H9 (cell line): ENCODE measurements at regions not wholly inside any gene's neighbourhood (a gene's known extent, or its start where the extent isn't known, plus 50 kb on each side); places are given as distances from the start of the nearest gene placed in this dataset.

Experiments
- DNase-seq: peaks from one replicate; pipeline ENCODE4 v3.0.0-alpha.2; 2017
- H2AFZ ChIP-seq: one replicate; pipeline ENCODE4 v1.6.1; 2013; ENCODE audit warnings: mild to moderate bottlenecking, low read length, control low read depth, moderate library complexity
- H2AK5ac ChIP-seq: 2 replicates; pipeline ENCODE4 v1.6.1; 2013; ENCODE audit warnings: low read length, control low read depth, mixed read lengths; ENCODE audit not compliant: insufficient read length
- H2BK120ac ChIP-seq: one replicate; pipeline ENCODE4 v1.6.1; 2013; ENCODE audit warnings: low read depth, mild to moderate bottlenecking, low read length, control low read depth, inconsistent platforms; ENCODE audit not compliant: poor library complexity, severe bottlenecking
- H2BK12ac ChIP-seq: 2 replicates; pipeline ENCODE4 v1.6.1; 2013; ENCODE audit warnings: low read length, control low read depth, mixed read lengths, low read depth; ENCODE audit not compliant: insufficient read length
- H2BK15ac ChIP-seq: 2 replicates; pipeline ENCODE4 v1.6.1; 2013; ENCODE audit warnings: low read depth, low read length, control low read depth
- H2BK20ac ChIP-seq: one replicate; pipeline ENCODE4 v1.6.1; 2013; ENCODE audit warnings: low read depth, mild to moderate bottlenecking, low read length, control low read depth, inconsistent platforms; ENCODE audit not compliant: poor library complexity, severe bottlenecking
- H2BK5ac ChIP-seq: 2 replicates; pipeline ENCODE4 v1.6.1; 2013; ENCODE audit warnings: low read length, control low read depth, mixed read lengths; ENCODE audit not compliant: insufficient read length
- H3K14ac ChIP-seq: 2 replicates; pipeline ENCODE4 v1.6.1; 2013; ENCODE audit warnings: low read length, control low read depth; ENCODE audit not compliant: insufficient read depth
- H3K18ac ChIP-seq: 2 replicates; pipeline ENCODE4 v1.6.1; 2013; ENCODE audit warnings: low read depth, mild to moderate bottlenecking, mixed read lengths, low read length, control low read depth; ENCODE audit not compliant: insufficient read length
- H3K23ac ChIP-seq: 2 replicates; pipeline ENCODE4 v1.6.1; 2013; ENCODE audit warnings: low read length, control low read depth, mixed read lengths, low read depth; ENCODE audit not compliant: insufficient read length
- H3K23me2 ChIP-seq: 2 replicates; pipeline ENCODE4 v1.6.1; 2013; ENCODE audit warnings: low read depth, mild to moderate bottlenecking, mixed read lengths, low read length, control low read depth; ENCODE audit not compliant: insufficient read length, poor library complexity, severe bottlenecking
- H3K27ac ChIP-seq: 2 replicates; pipeline ENCODE4 v1.5.1; 2013; ENCODE audit warnings: low read length, control low read depth, mixed read lengths, low read depth; ENCODE audit not compliant: insufficient read length
- H3K27me3 ChIP-seq: 2 replicates; pipeline ENCODE4 v1.6.1; 2013; ENCODE audit warnings: low read length, control low read depth, inconsistent platforms; ENCODE audit not compliant: insufficient read depth
- H3K4ac ChIP-seq: 2 replicates; pipeline ENCODE4 v1.6.1; 2013; ENCODE audit warnings: low read depth, mild to moderate bottlenecking, control low read depth, inconsistent platforms, low read length, moderate library complexity
- H3K4me1 ChIP-seq: 2 replicates; pipeline ENCODE4 v1.6.1; 2013; ENCODE audit warnings: low read length, control low read depth, inconsistent platforms; ENCODE audit not compliant: insufficient read depth
- H3K4me2 ChIP-seq: 2 replicates; pipeline ENCODE4 v1.6.1; 2013; ENCODE audit warnings: low read length, control low read depth, mixed read lengths; ENCODE audit not compliant: insufficient read length, insufficient read depth
- H3K56ac ChIP-seq: 2 replicates; pipeline ENCODE4 v1.6.1; 2013; ENCODE audit warnings: low read depth, mild to moderate bottlenecking, mixed read lengths, low read length, control low read depth; ENCODE audit not compliant: insufficient read length
- H3K79me1 ChIP-seq: 2 replicates; pipeline ENCODE4 v1.6.1; 2013; ENCODE audit warnings: low read depth, mild to moderate bottlenecking, moderate library complexity, low read length, control low read depth, inconsistent platforms; ENCODE audit not compliant: insufficient read depth, poor library complexity, severe bottlenecking
- H3K79me2 ChIP-seq: 2 replicates; pipeline ENCODE4 v1.6.1; 2013; ENCODE audit warnings: low read length, control low read depth, inconsistent platforms; ENCODE audit not compliant: insufficient read depth
- H3K9ac ChIP-seq: 2 replicates; pipeline ENCODE4 v1.6.1; 2013; ENCODE audit warnings: low read length, control low read depth, mixed read lengths; ENCODE audit not compliant: insufficient read length; ENCODE audit errors: extremely low read depth
- H3K9me3 ChIP-seq: one replicate; pipeline ENCODE4 v1.6.1; 2013; ENCODE audit warnings: low read depth, low read length, inconsistent platforms; ENCODE audit not compliant: control insufficient read depth
- H3T11ph ChIP-seq: one replicate; pipeline ENCODE4 v1.6.1; 2013; ENCODE audit warnings: mild to moderate bottlenecking, low read length, control low read depth, inconsistent platforms
- H4K20me1 ChIP-seq: one replicate; pipeline ENCODE4 v1.6.1; 2013; ENCODE audit not compliant: control insufficient read depth, insufficient read length, insufficient read depth
- H4K5ac ChIP-seq: 2 replicates; pipeline ENCODE4 v1.6.1; 2013; ENCODE audit warnings: low read depth, mild to moderate bottlenecking, mixed read lengths, low read length, control low read depth; ENCODE audit not compliant: insufficient read length
- H4K8ac ChIP-seq: replicated peaks from 2 replicates; pipeline ENCODE4 v1.6.1; 2013; ENCODE audit warnings: low read length, control low read depth, mixed read lengths, low read depth; ENCODE audit not compliant: insufficient read length
- H4K91ac ChIP-seq: 2 replicates; pipeline ENCODE4 v1.6.1; 2013; ENCODE audit warnings: low read depth, mild to moderate bottlenecking, moderate library complexity, mixed read lengths, low read length, control low read depth; ENCODE audit not compliant: insufficient read length
- H3K27ac Mint-ChIP-seq, 3 experiments: 2 replicates in 2 of 3; 3 replicates in 1 of 3; pipeline ENCODE4 v1.8.0; 2020 to 2021; ENCODE audit warnings: mixed read lengths in 3 of 3, mild to moderate bottlenecking in 1 of 3, moderate library complexity in 1 of 3
- H3K27me3 Mint-ChIP-seq: 2 replicates; pipeline ENCODE4 v1.8.0; 2021; ENCODE audit warnings: low read depth, mild to moderate bottlenecking, moderate library complexity, mixed read lengths
- H3K36me3 Mint-ChIP-seq, 3 experiments: 2 replicates in 2 of 3; 3 replicates in 1 of 3; pipeline ENCODE4 v1.8.0; 2020 to 2021; ENCODE audit warnings: low read depth in 3 of 3, mixed read lengths in 3 of 3; ENCODE audit not compliant: insufficient read depth in 1 of 3
- H3K4me1 Mint-ChIP-seq, 2 experiments: 2 replicates each; pipeline ENCODE4 v1.8.0; 2020; ENCODE audit warnings: mixed read lengths in 2 of 2
- H3K4me3 Mint-ChIP-seq, 2 experiments: 2 replicates in 1 of 2; 3 replicates in 1 of 2; pipeline ENCODE4 v1.8.0; 2020 to 2021; ENCODE audit warnings: mild to moderate bottlenecking in 2 of 2, mixed read lengths in 2 of 2, moderate library complexity in 1 of 2
- H3K9me3 Mint-ChIP-seq, 2 experiments: 2 replicates in 1 of 2; 3 replicates in 1 of 2; pipeline ENCODE4 v1.8.0; 2020; ENCODE audit warnings: mild to moderate bottlenecking in 2 of 2, mixed read lengths in 2 of 2, moderate library complexity in 1 of 2
- WGBS: extraction: QIAGEN DNeasy Blood & Tissue Kit; methylation state at CpG from one replicate; pipeline ENCODE4 v1.1.7; 2013; ENCODE audit warnings: missing lambda C conversion rate, low lambda C conversion rate, mixed read lengths; ENCODE audit not compliant: insufficient read length; ENCODE audit errors: extremely low coverage; 5-methylcytosine and 5-hydroxymethylcytosine counted together
- TF ChIP-seq, protein P1 (sequence below): fragments of 200-600 bp; sonication (generic); conservative IDR thresholded peaks from 3 replicates; pipeline ENCODE4 v1.8.0; 2021; ENCODE audit warnings: antibody characterized with exemption, mild to moderate bottlenecking

DNA sequence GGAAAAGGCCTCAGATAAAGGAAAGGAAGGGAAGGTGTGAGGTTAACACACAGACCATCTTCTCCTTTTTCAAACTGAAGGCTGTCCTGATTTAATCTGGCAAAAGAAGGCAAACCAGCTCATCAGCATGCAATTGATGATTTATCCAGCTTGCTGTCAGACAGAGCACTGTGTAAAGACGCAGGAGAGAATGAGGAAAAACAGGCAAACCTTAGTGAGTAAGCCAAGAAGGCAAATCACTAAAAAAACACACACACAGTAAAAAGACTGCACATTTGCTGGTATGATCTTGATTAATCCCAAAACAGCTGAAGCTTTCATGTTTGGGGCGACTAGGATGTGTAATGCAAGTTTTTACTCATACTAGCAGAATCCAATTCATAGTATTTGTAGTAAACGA lies 65.8 kb upstream of the SKAP2 start:
- Histone ChIP-seq H3K23me2 (no peaks in the 10 kb centered on the region), H3K9me3 (no peaks in the 10 kb centered on the region), H4K20me1 (no peaks in the 10 kb centered on the region), H2AK5ac (no peak overlapping the region), H3K79me1 (no peaks in the 10 kb centered on the region), H4K91ac (no peak overlapping the region), H3K56ac (no peak overlapping the region), H3K23ac (no peak overlapping the region), H3K9ac (no peak overlapping the region), H2BK5ac (no peak overlapping the region), H3K4ac (no peak overlapping the region), H3K14ac (no peak overlapping the region), H3T11ph (no peak overlapping the region), H2BK15ac (no peak overlapping the region), H2BK120ac (no peak overlapping the region), H3K4me1 (0 out of 2 replicates have a peak, but pooled peaks cover 3% of the 10 kb centered on the region), H4K8ac (no peak overlapping the region), H3K18ac (no peak overlapping the region), H2AFZ (no peak overlapping the region), H3K4me2 (no peak overlapping the region), H3K79me2 (no peaks in the 10 kb centered on the region), H3K27me3 (no peaks in the 10 kb centered on the region), H2BK20ac (no peak overlapping the region), H3K27ac (no peak overlapping the region), H2BK12ac (no peak overlapping the region), H4K5ac (no peak overlapping the region)
- peaks cover 2 to 3% of the 10 kb centered on the region in 2 experiments; a peak in 4 of 5 replicates for H3K9me3 Mint-ChIP-seq
- H3K36me3 Mint-ChIP-seq = peaks cover 0 to 4% (median under 1%) of the 10 kb centered on the region in 3 experiments; a peak in 3 of 7 replicates
- H3K27me3 Mint-ChIP-seq = peaks cover 3% of the 10 kb centered on the region; the same call in 1 of the 2 replicates
- peaks cover 9 to 10% of the 10 kb centered on the region in 2 experiments; a peak in 3 of 4 replicates for H3K4me1 Mint-ChIP-seq
- no peak overlapping the region for H3K4me3 Mint-ChIP-seq
- peak overlapping the region in 1 of 3 experiments; percentile 40; a peak in 1 of 7 replicates for H3K27ac Mint-ChIP-seq
- TF ChIP-seq, protein P1, sequence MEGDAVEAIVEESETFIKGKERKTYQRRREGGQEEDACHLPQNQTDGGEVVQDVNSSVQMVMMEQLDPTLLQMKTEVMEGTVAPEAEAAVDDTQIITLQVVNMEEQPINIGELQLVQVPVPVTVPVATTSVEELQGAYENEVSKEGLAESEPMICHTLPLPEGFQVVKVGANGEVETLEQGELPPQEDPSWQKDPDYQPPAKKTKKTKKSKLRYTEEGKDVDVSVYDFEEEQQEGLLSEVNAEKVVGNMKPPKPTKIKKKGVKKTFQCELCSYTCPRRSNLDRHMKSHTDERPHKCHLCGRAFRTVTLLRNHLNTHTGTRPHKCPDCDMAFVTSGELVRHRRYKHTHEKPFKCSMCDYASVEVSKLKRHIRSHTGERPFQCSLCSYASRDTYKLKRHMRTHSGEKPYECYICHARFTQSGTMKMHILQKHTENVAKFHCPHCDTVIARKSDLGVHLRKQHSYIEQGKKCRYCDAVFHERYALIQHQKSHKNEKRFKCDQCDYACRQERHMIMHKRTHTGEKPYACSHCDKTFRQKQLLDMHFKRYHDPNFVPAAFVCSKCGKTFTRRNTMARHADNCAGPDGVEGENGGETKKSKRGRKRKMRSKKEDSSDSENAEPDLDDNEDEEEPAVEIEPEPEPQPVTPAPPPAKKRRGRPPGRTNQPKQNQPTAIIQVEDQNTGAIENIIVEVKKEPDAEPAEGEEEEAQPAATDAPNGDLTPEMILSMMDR = no peak
- no peak for DNase-seq
- no CpG with 5 or more reads among the region's 3 CpGs for WGBS
